HepG2 (cell line): ENCODE measurements at regions not wholly inside any gene's neighbourhood (a gene's known extent, or its start where the extent isn't known, plus 50 kb on each side); places are given as distances from the start of the nearest gene placed in this dataset.

Experiments used
- ATAC-seq: fragments of 200-7000 bp; cut with Tn5 transposase; 3 replicates; pipeline ENCODE4 v1.9.1; 2020; ENCODE audit warnings: mild to moderate bottlenecking, moderate library complexity
- BruUV-seq: library from RNA; stranded (reverse); fragments of 400-500 nt; replicated peaks from 2 replicates; lab custom pipeline; 2021; lab: Mats Ljungman, UMichigan
- CTCF ChIA-PET: fragments of 300-600 bp; formaldehyde crosslinking; extraction: SDS; loops from one replicate; lab custom pipeline; 2021; ENCODE audit warnings: low total read pairs, inconsistent platforms, low intra/inter-chr PET ratio; lab: Yijun Ruan, JAX
- POLR2A ChIA-PET: fragments of 350-600 bp; sonication (Branson Sonifier 250); formaldehyde crosslinking; loops from one replicate; lab custom pipeline; 2020; ENCODE audit warnings: antibody characterized with exemption, inconsistent platforms; lab: Yijun Ruan, JAX
- DNase-seq: peaks from one replicate; pipeline ENCODE4 v3.0.0-alpha.2; 2015; ENCODE audit warnings: low spot score
- FAIRE-seq: peaks from 3 replicates; lab custom pipeline; 2011; peaks lifted over from hg19 to GRCh38; lab: Jason Lieb, UNC
- H2AFZ ChIP-seq: one replicate; pipeline ENCODE4 v1.6.1; 2011; ENCODE audit warnings: low read length, inconsistent platforms
- H3K27ac ChIP-seq: fragments of 300-600 bp; 3 replicates; pipeline ENCODE4 v1.8.0; 2011; ENCODE audit warnings: mixed run types, mild to moderate bottlenecking, mixed read lengths, low read length, inconsistent platforms; ENCODE audit not compliant: insufficient read depth; ENCODE audit errors: extremely low read length
- H3K27me3 ChIP-seq, 2 experiments: fragments of 200-600 bp in 1 of 2; 2 replicates in 1 of 2; 3 replicates in 1 of 2; pipeline versions ENCODE4 v1.6.0 to v1.8.0; 2011; ENCODE audit warnings: low read length in 2 of 2, mild to moderate bottlenecking in 2 of 2, moderate library complexity in 2 of 2, inconsistent platforms in 1 of 2; ENCODE audit not compliant: insufficient read depth in 2 of 2, control insufficient read depth in 1 of 2
- H3K36me3 ChIP-seq, 2 experiments: fragments of 200-600 bp in 1 of 2; replicated peaks in 1 of 2; 2 replicates in 1 of 2; 3 replicates in 1 of 2; pipeline versions ENCODE4 v1.5.1 to v1.8.0; 2011; ENCODE audit warnings: low read length in 2 of 2, inconsistent platforms in 1 of 2; ENCODE audit not compliant: insufficient read depth in 2 of 2, control insufficient read depth in 1 of 2
- H3K4me1 ChIP-seq: 2 replicates; pipeline ENCODE4 v1.5.1; 2012; ENCODE audit warnings: low read length, inconsistent platforms; ENCODE audit not compliant: insufficient read depth
- H3K4me2 ChIP-seq: 2 replicates; pipeline ENCODE4 v1.6.0; 2011; ENCODE audit warnings: low read depth, low read length, inconsistent platforms
- H3K4me3 ChIP-seq, 3 experiments: fragments of 200-600 bp in 1 of 3; sonication (generic), shearing (Covaris generic) in 1 of 3; replicated peaks in 1 of 3; 2 replicates each; pipeline ENCODE4 v1.5.1; 2011 to 2016; ENCODE audit warnings: low read length in 3 of 3, inconsistent platforms in 2 of 3, low read depth in 2 of 3, mild to moderate bottlenecking in 2 of 3, control low read depth in 1 of 3, mixed read lengths in 1 of 3; ENCODE audit not compliant: insufficient read depth in 1 of 3
- H3K79me2 ChIP-seq: one replicate; pipeline ENCODE4 v1.6.1; 2011; ENCODE audit warnings: low read length, inconsistent platforms; ENCODE audit not compliant: insufficient read depth
- H3K9ac ChIP-seq: 2 replicates; pipeline ENCODE4 v1.6.0; 2011; ENCODE audit warnings: mild to moderate bottlenecking, low read depth, low read length, inconsistent platforms; ENCODE audit not compliant: insufficient read depth
- H3K9me3 ChIP-seq: 2 replicates; pipeline ENCODE4 v1.5.1; 2012; ENCODE audit warnings: mild to moderate bottlenecking, low read length
- H4K20me1 ChIP-seq: 2 replicates; pipeline ENCODE4 v1.6.0; 2011; ENCODE audit warnings: inconsistent platforms, mild to moderate bottlenecking, low read length, moderate library complexity; ENCODE audit not compliant: insufficient read depth
- ELF3 ChIP-seq: IDR thresholded peaks from 2 replicates; pipeline ENCODE4 v1.6.1; 2016; ENCODE audit warnings: missing genetic modification reagents, missing compliant biosample characterization
- EZH2 ChIP-seq: conservative IDR thresholded peaks from 2 replicates; pipeline ENCODE4 v1.6.1; 2012; ENCODE audit warnings: mild to moderate bottlenecking, low read depth, low read length, moderate library complexity
- IRF2 ChIP-seq: IDR thresholded peaks from 2 replicates; pipeline ENCODE4 v1.6.1; 2018; ENCODE audit warnings: missing genetic modification reagents, missing compliant biosample characterization
- MAFK ChIP-seq, 2 experiments: IDR thresholded peaks in 1 of 2; conservative IDR thresholded peaks in 1 of 2; 2 replicates each; pipeline ENCODE4 v1.6.1; 2011; ENCODE audit warnings: improper control_type of control experiment in 2 of 2, low read length in 2 of 2
- NFE2L2 ChIP-seq: fragments of 150-350 bp; IDR thresholded peaks from 2 replicates; pipeline ENCODE4 v1.6.1; 2014; ENCODE audit warnings: low read length
- REPIN1 ChIP-seq: sonication (generic); formaldehyde crosslinking; IDR thresholded peaks from 2 replicates; pipeline ENCODE4 v1.8.0; 2022; ENCODE audit warnings: missing genetic modification reagents, low read depth, mild to moderate bottlenecking, borderline replicate concordance
- ZFX ChIP-seq: sonication (generic); formaldehyde crosslinking; IDR thresholded peaks from 2 replicates; pipeline ENCODE4 v1.4.0; 2020; ENCODE audit warnings: mild to moderate bottlenecking, low read depth, missing genetic modification reagents, moderate library complexity
- ZMAT3 ChIP-seq: sonication (generic); formaldehyde crosslinking; conservative IDR thresholded peaks from 2 replicates; pipeline ENCODE4 v1.7.0; 2021; ENCODE audit warnings: missing genetic modification reagents
- ZNF18 ChIP-seq: sonication (generic); formaldehyde crosslinking; IDR thresholded peaks from 2 replicates; pipeline ENCODE4 v1.8.0; 2022; ENCODE audit warnings: mild to moderate bottlenecking, missing genetic modification reagents; ENCODE audit not compliant: insufficient replicate concordance
- ZNF326 ChIP-seq: sonication (generic); formaldehyde crosslinking; IDR thresholded peaks from 2 replicates; pipeline ENCODE4 v1.4.0; 2020; ENCODE audit warnings: missing genetic modification reagents, borderline replicate concordance
- ZNF367 ChIP-seq: sonication (generic); formaldehyde crosslinking; IDR thresholded peaks from 2 replicates; pipeline ENCODE4 v1.4.0; 2020; ENCODE audit warnings: missing genetic modification reagents, borderline replicate concordance
- ZNF383 ChIP-seq: sonication (generic); formaldehyde crosslinking; IDR thresholded peaks from 2 replicates; pipeline ENCODE4 v1.4.0; 2020; ENCODE audit warnings: missing genetic modification reagents, mild to moderate bottlenecking, borderline replicate concordance
- ZNF605 ChIP-seq: sonication (generic); formaldehyde crosslinking; IDR thresholded peaks from 2 replicates; pipeline ENCODE4 v1.8.0; 2022; ENCODE audit warnings: mild to moderate bottlenecking, missing genetic modification reagents
- ZNF687 ChIP-seq: sonication (generic); formaldehyde crosslinking; IDR thresholded peaks from 2 replicates; pipeline ENCODE4 v1.5.1; 2020; ENCODE audit warnings: mild to moderate bottlenecking, missing genetic modification reagents, moderate library complexity
- ZNF879 ChIP-seq: sonication (generic); formaldehyde crosslinking; IDR thresholded peaks from 2 replicates; pipeline ENCODE4 v1.8.1; 2023; ENCODE audit warnings: missing genetic modification reagents
- ZXDC ChIP-seq: sonication (generic); formaldehyde crosslinking; IDR thresholded peaks from 2 replicates; pipeline ENCODE4 v1.5.0; 2020; ENCODE audit warnings: mild to moderate bottlenecking, missing genetic modification reagents
- ZZZ3 ChIP-seq: sonication (generic); formaldehyde crosslinking; IDR thresholded peaks from 2 replicates; pipeline ENCODE4 v1.4.0; 2020; ENCODE audit warnings: missing genetic modification reagents, mild to moderate bottlenecking, borderline replicate concordance
- WGBS: methylation state at CpG from one replicate; pipeline ENCODE4 v1.1.6; 2017; ENCODE audit warnings: low lambda C conversion rate; 5-methylcytosine and 5-hydroxymethylcytosine counted together
- in situ Hi-C: cut with HindIII; loops from 2 replicates; pipeline ENCODE4 v1.10.0; 2017; ENCODE audit warnings: low pct_unique_long_range_greater_than_20kb; ENCODE audit not compliant: extremely low pct_ligation_motif_present
- intact Hi-C: fragments of 100-400 bp; cut with micrococcal nuclease; formaldehyde crosslinking; loops from one replicate; pipeline ENCODE4 v1.10.0; 2022; ENCODE audit not compliant: unreplicated experiment

- no peaks in the 10 kb centered on the region for H3K36me3 ChIP-seq
- no peaks in the 10 kb centered on the region for H3K9me3 ChIP-seq
- ATAC-seq (no peak), DNase-seq (no peak), FAIRE-seq (no peak)
- peaks cover 74% of the 10 kb centered on the region for H3K4me1 ChIP-seq
- no peaks in the 10 kb centered on the region for H4K20me1 ChIP-seq
- BruUV-seq: no TSS peak
- intact Hi-C loops (no loop called here), in situ Hi-C loops (loop anchor here (5.0 kb wide), 1 partner anchor 36 kb away; no protein-coding TSS in a partner anchor)
- POLR2A ChIA-PET: interaction anchor here (3.2 kb wide), 1 partner anchor 33 kb away, joined by 19 read pairs; no protein-coding TSS in a partner anchor
- H3K4me2 ChIP-seq: no peak overlapping the region
- no peak overlapping the region for H3K4me3 ChIP-seq
- no peak overlapping the region for H2AFZ ChIP-seq
- H3K27me3 ChIP-seq: no peaks in the 10 kb centered on the region
- H3K79me2 ChIP-seq: no peaks in the 10 kb centered on the region
- CTCF ChIA-PET: no interaction called here
- WGBS: 95% methylated on average over 16 of the region's 16 CpGs
- no peak overlapping the region for H3K27ac ChIP-seq
- H3K9ac ChIP-seq: no peak overlapping the region
- TF ChIP-seq ZZZ3 (no peak), REPIN1 (CRISPR knock-in tag) (0 out of 2 replicates have a peak, but pooled peaks have one; percentile 24), ZNF367 (CRISPR knock-in tag) (no peak), ZNF18 (no peak), IRF2 (CRISPR knock-in tag) (no peak), ZMAT3 (CRISPR knock-in tag) (no peak), ELF3 (CRISPR knock-in tag) (no peak), ZNF326 (CRISPR knock-in tag) (no peak), ZNF383 (CRISPR knock-in tag) (no peak), ZNF879 (CRISPR knock-in tag) (no peak), ZXDC (CRISPR knock-in tag) (no peak), ZFX (CRISPR knock-in tag) (0 out of 2 replicates have a peak, but pooled peaks have one; percentile 20), EZH2 (no peak), MAFK (conservative IDR thresholded peaks at IDR 0.05 in 1 of 2, IDR thresholded peaks at IDR 0.05 in 1 of 2; ENCODE audit: low read length in 2 of 2) (no peak), ZNF605 (CRISPR knock-in tag) (no peak), NFE2L2 (no peak), ZNF687 (peak; percentile 55)
Observed at GRCh38 chr6:167236239-167236571, 54.9 kb upstream of the UNC93A start.
